GM12865 (cell line): ENCODE measurements at regions not wholly inside any gene's neighbourhood (a gene's known extent, or its start where the extent isn't known, plus 50 kb on each side); places are given as distances from the start of the nearest gene placed in this dataset.

ENCODE experiments used
- DNase-seq: peaks from one replicate; pipeline ENCODE4 v3.0.0; 2010; ENCODE audit warnings: low read depth
- H3K4me3 ChIP-seq: 2 replicates; pipeline ENCODE4 v1.5.1; 2011; ENCODE audit warnings: mild to moderate bottlenecking, low read depth, low read length, control low read depth
- CTCF ChIP-seq: IDR thresholded peaks from 2 replicates; pipeline ENCODE4 v1.5.1; 2011; ENCODE audit warnings: low read length, control low read depth, low read depth, inconsistent platforms; ENCODE audit not compliant: insufficient read depth; ENCODE audit errors: missing control alignments

- no peak for DNase-seq
- no peak for TF ChIP-seq CTCF
- H3K4me3 ChIP-seq: no peak overlapping the region
Observed at GRCh38 chr7:86970986-86971385, 88.5 kb downstream of the ELAPOR2 start.

- no peak for DNase-seq
- no peak overlapping the region for H3K4me3 ChIP-seq
- TF ChIP-seq CTCF: no peak
Observed at GRCh38 chr7:86970547-86970946, 88.9 kb downstream of the ELAPOR2 start.

DNA sequence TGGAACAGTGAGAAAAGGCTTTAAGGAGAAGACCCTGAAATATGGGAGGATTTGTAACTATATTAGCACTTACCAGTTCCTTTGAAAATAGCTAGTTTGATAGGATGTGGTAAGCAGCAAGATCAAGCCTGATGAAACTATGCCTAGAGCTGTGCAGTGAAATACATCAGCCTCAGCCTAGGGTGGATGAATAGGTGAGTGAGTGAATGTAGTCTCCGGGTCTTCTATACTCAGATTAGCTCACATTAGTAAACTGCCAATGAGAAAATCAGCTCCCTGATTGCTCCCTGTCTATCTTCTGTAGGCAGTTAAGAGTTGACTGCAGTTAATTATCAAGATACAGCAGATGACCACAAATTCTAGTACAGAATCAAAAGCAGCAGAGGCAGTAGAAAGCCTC is 89.6 kb downstream of the ELAPOR2 start:
- TF ChIP-seq CTCF: no peak
- H3K4me3 ChIP-seq: no peak overlapping the region
- DNase-seq: no peak

DNA sequence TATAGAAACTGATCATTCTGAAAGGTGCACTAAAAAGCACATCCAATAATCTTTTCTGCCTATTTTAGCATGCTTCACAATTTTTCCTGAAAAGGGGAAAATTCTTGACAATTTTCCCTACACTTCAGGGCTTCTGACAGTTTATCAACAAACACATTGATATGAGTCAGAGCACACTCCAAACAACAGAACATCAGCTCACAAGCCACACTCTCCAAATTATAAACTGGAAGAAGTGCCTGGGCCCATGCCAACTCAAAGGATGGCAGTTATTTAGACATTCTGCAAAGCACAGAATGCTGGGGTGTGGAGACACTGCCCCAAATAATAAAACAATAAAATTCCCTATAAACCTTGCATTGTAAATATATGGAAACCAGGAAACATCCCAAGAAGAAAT is 90.8 kb downstream of the ELAPOR2 start:
- TF ChIP-seq CTCF: no peak
- no peak for DNase-seq
- no peak overlapping the region for H3K4me3 ChIP-seq

GRCh38 chr7:86966916-86967315 is 92.5 kb downstream of the ELAPOR2 start:
- no peak for DNase-seq
- no peak for TF ChIP-seq CTCF
- H3K4me3 ChIP-seq: no peak overlapping the region

- TF ChIP-seq CTCF: no peak
- H3K4me3 ChIP-seq: no peak overlapping the region
Observed at GRCh38 chr7:86965727-86966120, 93.7 kb downstream of the ELAPOR2 start.

DNA sequence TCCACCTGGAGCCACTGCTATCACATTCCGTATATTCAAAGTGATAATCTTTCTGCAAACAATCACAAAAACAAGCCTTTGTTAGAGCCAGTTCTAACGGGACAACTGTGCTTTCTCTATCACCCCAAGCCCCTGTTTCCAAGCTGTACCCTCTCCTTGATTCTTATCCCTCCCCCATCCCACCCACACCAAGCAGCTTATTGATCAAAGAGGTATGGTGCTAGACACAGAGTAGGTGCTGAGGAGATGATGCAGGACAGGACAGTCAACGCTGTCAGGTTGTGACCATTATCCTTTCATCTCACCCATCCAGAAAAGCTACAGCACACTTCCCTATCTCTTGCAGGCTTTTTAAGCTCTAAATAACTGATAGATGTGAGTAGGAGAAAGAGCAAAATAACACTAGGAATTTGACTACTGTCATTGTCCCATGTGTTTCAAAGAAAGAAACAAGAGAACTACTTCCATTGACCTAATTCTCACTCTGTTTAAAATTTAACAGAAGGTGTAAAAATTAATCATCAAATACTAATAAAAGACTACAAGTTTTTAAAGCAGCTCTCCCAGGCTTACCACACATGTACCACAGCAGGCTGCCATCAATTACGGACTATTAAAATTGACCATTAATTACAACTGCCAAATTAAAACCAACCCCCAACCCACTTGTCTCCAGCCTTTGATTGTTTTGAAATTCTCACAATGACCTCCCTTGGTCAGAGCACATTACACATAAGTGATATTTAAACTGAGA is 94.3 kb downstream of the ELAPOR2 start:
- DNase-seq: no peak
- no peak overlapping the region for H3K4me3 ChIP-seq
- TF ChIP-seq CTCF: no peak

More at GRCh38 chr7:86965727-86966120, 93.7 kb downstream of the ELAPOR2 start:
- DNase-seq: no peak
